Fibroblast of lung (primary cell): ENCODE measurements at regions not wholly inside any gene's neighbourhood (a gene's known extent, or its start where the extent isn't known, plus 50 kb on each side); places are given as distances from the start of the nearest gene placed in this dataset.

Source experiments
- DNase-seq, 2 donors: peaks; one replicate each; pipeline versions ENCODE4 v3.0.0 to v3.0.0-alpha.2; 2010; ENCODE audit warnings: low read depth in 2 of 2
- H2AFZ ChIP-seq: 2 replicates; pipeline ENCODE4 v1.5.1; 2012; ENCODE audit warnings: low read length, control low read depth, inconsistent platforms
- H3K27ac ChIP-seq: 2 replicates; pipeline ENCODE4 v1.5.1; 2011; ENCODE audit warnings: low read length, control low read depth; ENCODE audit not compliant: insufficient read depth
- H3K27me3 ChIP-seq: 2 replicates; pipeline ENCODE4 v1.5.1; 2011; ENCODE audit warnings: mild to moderate bottlenecking, low read length; ENCODE audit not compliant: control insufficient read depth, insufficient read depth
- H3K36me3 ChIP-seq: 2 replicates; pipeline ENCODE4 v1.5.1; 2011; ENCODE audit warnings: low read length; ENCODE audit not compliant: control insufficient read depth, insufficient read depth
- H3K4me1 ChIP-seq: 2 replicates; pipeline ENCODE4 v1.5.1; 2011; ENCODE audit warnings: low read length; ENCODE audit not compliant: control insufficient read depth, insufficient read depth; ENCODE audit errors: extremely low read depth
- H3K4me2 ChIP-seq: 2 replicates; pipeline ENCODE4 v1.5.1; 2011; ENCODE audit warnings: low read length, control low read depth; ENCODE audit not compliant: insufficient read depth; ENCODE audit errors: extremely low read depth
- H3K4me3 ChIP-seq, 4 experiments: fragments of 200-600 bp in 1 of 4; sonication (generic) in 1 of 4; replicated peaks in 1 of 4; 2 replicates each; pipeline ENCODE4 v1.5.1; 2011 to 2016; ENCODE audit warnings: low read length in 4 of 4, low read depth in 3 of 4, mild to moderate bottlenecking in 3 of 4, control low read depth in 2 of 4, inconsistent platforms in 1 of 4, mixed read lengths in 1 of 4; ENCODE audit not compliant: insufficient read depth in 1 of 4; ENCODE audit errors: control extremely low read depth in 1 of 4
- H3K79me2 ChIP-seq: 2 replicates; pipeline ENCODE4 v1.5.1; 2012; ENCODE audit warnings: mild to moderate bottlenecking, low read length, inconsistent platforms; ENCODE audit not compliant: control insufficient read depth, insufficient read depth
- H3K9ac ChIP-seq: 2 replicates; pipeline ENCODE4 v1.5.1; 2011; ENCODE audit warnings: mild to moderate bottlenecking, low read length, control low read depth; ENCODE audit not compliant: insufficient read depth
- H3K9me3 ChIP-seq: 2 replicates; pipeline ENCODE4 v1.5.1; 2012; ENCODE audit warnings: low read depth, low read length; ENCODE audit not compliant: control insufficient read depth, insufficient read depth
- H4K20me1 ChIP-seq: 2 replicates; pipeline ENCODE4 v1.5.1; 2011; ENCODE audit warnings: low read length; ENCODE audit not compliant: control insufficient read depth, insufficient read depth; ENCODE audit errors: extremely low read depth
- CTCF ChIP-seq, 2 donors: IDR thresholded peaks in 1 of 2; conservative IDR thresholded peaks in 1 of 2; 1 replicate in 1 of 2; 2 replicates in 1 of 2; pipeline ENCODE4 v1.5.1; 2011 to 2012; ENCODE audit warnings: low read length in 2 of 2, control low read depth in 1 of 2, inconsistent platforms in 1 of 2, low read depth in 1 of 2, mild to moderate bottlenecking in 1 of 2
- EZH2 ChIP-seq: IDR thresholded peaks from 2 replicates; pipeline ENCODE4 v1.5.1; 2012; ENCODE audit warnings: low read length, control low read depth, mild to moderate bottlenecking; ENCODE audit errors: missing control alignments

GRCh38 chr17:36885153-36885735, 52.0 kb upstream of the LHX1 start:
- Histone ChIP-seq H3K9me3 (no peaks in the 10 kb centered on the region), H3K4me1 (no peaks in the 10 kb centered on the region), H3K4me3 (no peak overlapping the region), H3K79me2 (no peaks in the 10 kb centered on the region), H3K27ac (no peak overlapping the region), H3K36me3 (no peaks in the 10 kb centered on the region), H3K4me2 (no peak overlapping the region), H2AFZ (no peak overlapping the region), H4K20me1 (no peaks in the 10 kb centered on the region), H3K27me3 (peaks cover 20% of the 10 kb centered on the region), H3K9ac (no peak overlapping the region)
- peak in 1 of 2 donors; percentile 55 for DNase-seq
- TF ChIP-seq CTCF (conservative IDR thresholded peaks at IDR 0.05 in 1 of 2, IDR thresholded peaks at IDR 0.05 in 1 of 2; ENCODE audit: low read depth in 1 of 2, low read length in 2 of 2): no peak
- TF ChIP-seq EZH2: no peak

GRCh38 chr17:36885771-36886377, 51.4 kb upstream of the LHX1 start:
- no peak overlapping the region for H3K4me3 ChIP-seq
- no peaks in the 10 kb centered on the region for H3K36me3 ChIP-seq
- H3K9me3 ChIP-seq: no peaks in the 10 kb centered on the region
- no peak overlapping the region for H2AFZ ChIP-seq
- no peaks in the 10 kb centered on the region for H4K20me1 ChIP-seq
- DNase-seq: no peak
- peaks cover 21% of the 10 kb centered on the region for H3K27me3 ChIP-seq
- H3K9ac ChIP-seq: no peak overlapping the region
- TF ChIP-seq EZH2: no peak
- TF ChIP-seq CTCF (conservative IDR thresholded peaks at IDR 0.05 in 1 of 2, IDR thresholded peaks at IDR 0.05 in 1 of 2; ENCODE audit: low read depth in 1 of 2, low read length in 2 of 2): no peak
- H3K27ac ChIP-seq: no peak overlapping the region
- no peak overlapping the region for H3K4me2 ChIP-seq
- H3K4me1 ChIP-seq: no peaks in the 10 kb centered on the region
- no peaks in the 10 kb centered on the region for H3K79me2 ChIP-seq
